Stomach (tissue), 4 donors: ENCODE measurements at regions not wholly inside any gene's neighbourhood (a gene's known extent, or its start where the extent isn't known, plus 50 kb on each side); places are given as distances from the start of the nearest gene placed in this dataset.

Experiments used
- POLR2A ChIP-seq, 4 donors: fragments of 450-650 bp; IDR thresholded peaks; one replicate each; pipeline ENCODE4 v1.6.1; 2016; ENCODE audit warnings: antibody characterized with exemption in 4 of 4, control low read depth in 2 of 4, mild to moderate bottlenecking in 1 of 4, moderate library complexity in 1 of 4
- TF ChIP-seq, protein P1 (sequence below), 7 experiments: fragments of 450-650 bp in 4 of 7; fragments of 200-600 bp in 3 of 7; sonication (generic) in 3 of 7; IDR thresholded peaks; one replicate each; pipeline ENCODE4 v1.5.1; 2016 to 2019; ENCODE audit warnings: antibody characterized with exemption in 7 of 7, control low read depth in 2 of 7, mild to moderate bottlenecking in 1 of 7

DNA sequence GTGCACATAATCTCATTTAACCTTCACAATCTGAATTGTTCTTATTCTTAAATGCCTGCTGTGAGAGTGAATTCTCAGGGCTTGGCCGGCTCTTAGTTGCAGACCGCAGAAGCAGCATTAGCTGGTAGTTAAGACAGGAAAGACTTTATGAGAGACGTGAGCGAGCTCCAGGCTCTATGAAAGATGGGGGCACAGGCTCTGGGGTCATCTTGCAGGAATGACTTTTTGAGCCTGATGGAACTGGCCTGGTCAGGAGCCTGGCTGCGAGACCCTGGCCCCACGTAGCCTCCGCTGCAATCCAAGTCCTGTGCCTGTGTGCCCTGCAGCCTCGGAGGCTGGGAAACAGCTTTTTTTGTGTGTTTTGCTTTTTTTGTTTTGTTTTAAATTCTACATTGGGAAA lies 958.8 kb upstream of the ZNF722 start:
- TF ChIP-seq, protein P1, sequence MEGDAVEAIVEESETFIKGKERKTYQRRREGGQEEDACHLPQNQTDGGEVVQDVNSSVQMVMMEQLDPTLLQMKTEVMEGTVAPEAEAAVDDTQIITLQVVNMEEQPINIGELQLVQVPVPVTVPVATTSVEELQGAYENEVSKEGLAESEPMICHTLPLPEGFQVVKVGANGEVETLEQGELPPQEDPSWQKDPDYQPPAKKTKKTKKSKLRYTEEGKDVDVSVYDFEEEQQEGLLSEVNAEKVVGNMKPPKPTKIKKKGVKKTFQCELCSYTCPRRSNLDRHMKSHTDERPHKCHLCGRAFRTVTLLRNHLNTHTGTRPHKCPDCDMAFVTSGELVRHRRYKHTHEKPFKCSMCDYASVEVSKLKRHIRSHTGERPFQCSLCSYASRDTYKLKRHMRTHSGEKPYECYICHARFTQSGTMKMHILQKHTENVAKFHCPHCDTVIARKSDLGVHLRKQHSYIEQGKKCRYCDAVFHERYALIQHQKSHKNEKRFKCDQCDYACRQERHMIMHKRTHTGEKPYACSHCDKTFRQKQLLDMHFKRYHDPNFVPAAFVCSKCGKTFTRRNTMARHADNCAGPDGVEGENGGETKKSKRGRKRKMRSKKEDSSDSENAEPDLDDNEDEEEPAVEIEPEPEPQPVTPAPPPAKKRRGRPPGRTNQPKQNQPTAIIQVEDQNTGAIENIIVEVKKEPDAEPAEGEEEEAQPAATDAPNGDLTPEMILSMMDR (IDR thresholded peaks at IDR 0.05), result no peak
- no peak for TF ChIP-seq POLR2A (IDR thresholded peaks at IDR 0.05)
